B cell (primary cell): ENCODE measurements at regions not wholly inside any gene's neighbourhood (a gene's known extent, or its start where the extent isn't known, plus 50 kb on each side); places are given as distances from the start of the nearest gene placed in this dataset.

Source experiments
- ATAC-seq: fragments of 200-7000 bp; cut with Tn5 transposase; one replicate; pipeline ENCODE4 v1.10.0; 2021; ENCODE audit warnings: low read depth, mild to moderate bottlenecking, moderate number of reproducible peaks, moderate library complexity
- CTCF ChIA-PET: fragments of 350-600 bp; sonication (Branson Sonifier 250); formaldehyde crosslinking; loops from one replicate; lab custom pipeline; 2021; ENCODE audit warnings: antibody characterized with exemption, inconsistent platforms; lab: Charles Lee
- POLR2A ChIA-PET: fragments of 350-600 bp; sonication (Branson Sonifier 250); formaldehyde crosslinking; loops from one replicate; lab custom pipeline; 2021; ENCODE audit warnings: antibody characterized with exemption; lab: Charles Lee
- DNase-seq: peaks from one replicate; pipeline ENCODE4 v3.0.0; 2013
- H2AFZ ChIP-seq: 2 replicates; pipeline ENCODE4 v1.6.1; 2012; ENCODE audit warnings: mild to moderate bottlenecking, low read depth, low read length; ENCODE audit not compliant: insufficient read depth, poor library complexity, severe bottlenecking
- H3K27ac ChIP-seq, 2 donors: 1 replicate in 1 of 2; 2 replicates in 1 of 2; pipeline ENCODE4 v1.5.1; 2012 to 2013; ENCODE audit warnings: low read length in 2 of 2, mild to moderate bottlenecking in 2 of 2, moderate library complexity in 1 of 2
- H3K27me3 ChIP-seq, 4 experiments: fragments of 200-600 bp in 1 of 4; sonication (generic) in 1 of 4; replicated peaks in 1 of 4; 1 replicate in 2 of 4; 2 replicates in 2 of 4; pipeline versions ENCODE4 v1.6.1 to v1.7.0; 2013 to 2016; ENCODE audit warnings: low read length in 3 of 4, mild to moderate bottlenecking in 2 of 4, mixed read lengths in 1 of 4, moderate library complexity in 1 of 4; ENCODE audit not compliant: insufficient read depth in 4 of 4, control insufficient read depth in 3 of 4; ENCODE audit errors: control extremely low read depth in 1 of 4
- H3K36me3 ChIP-seq, 2 experiments: replicated peaks in 1 of 2; 1 replicate in 1 of 2; 2 replicates in 1 of 2; pipeline versions ENCODE4 v1.6.1 to v1.7.1; 2013; ENCODE audit warnings: low read length in 1 of 2; ENCODE audit not compliant: insufficient read depth in 2 of 2, control insufficient read depth in 1 of 2; ENCODE audit errors: control extremely low read depth in 1 of 2, extremely low read depth in 1 of 2
- H3K4me1 ChIP-seq, 2 donors: fragments of 200-600 bp in 1 of 2; sonication (generic) in 1 of 2; 1 replicate in 1 of 2; 2 replicates in 1 of 2; pipeline versions ENCODE4 v1.5.1 to v1.6.1; 2013 to 2017; ENCODE audit warnings: low read length in 2 of 2; ENCODE audit not compliant: control insufficient read depth in 2 of 2, insufficient read depth in 2 of 2
- H3K4me2 ChIP-seq: replicated peaks from 2 replicates; pipeline ENCODE3; 2012; ENCODE audit warnings: mild to moderate bottlenecking, low read depth, low read length; ENCODE audit not compliant: poor library complexity, severe bottlenecking
- H3K4me3 ChIP-seq, 5 experiments: fragments of 200-600 bp in 1 of 5; sonication (generic) in 1 of 5; 1 replicate in 3 of 5; 2 replicates in 2 of 5; pipeline versions ENCODE4 v1.5.1 to v1.7.0; 2011 to 2016; ENCODE audit warnings: low read length in 4 of 5, mild to moderate bottlenecking in 4 of 5, low read depth in 2 of 5, control low read depth in 1 of 5, moderate library complexity in 1 of 5; ENCODE audit not compliant: insufficient read depth in 1 of 5; ENCODE audit errors: control extremely low read depth in 1 of 5, extremely low read depth in 1 of 5
- H3K79me2 ChIP-seq: fragments of 200-600 bp; sonication (generic); one replicate; pipeline ENCODE4 v1.6.0; 2016; ENCODE audit warnings: low read length; ENCODE audit not compliant: control insufficient read depth, insufficient read depth
- H3K9ac ChIP-seq: fragments of 200-600 bp; sonication (generic); 2 replicates; pipeline ENCODE4 v1.6.1; 2017; ENCODE audit warnings: mild to moderate bottlenecking, low read length, moderate library complexity
- H3K9me3 ChIP-seq, 3 donors: one replicate each; pipeline versions ENCODE4 v1.6.1 to v1.7.1; 2013; ENCODE audit warnings: low read length in 2 of 3; ENCODE audit not compliant: control insufficient read depth in 2 of 3, insufficient read depth in 1 of 3; ENCODE audit errors: control extremely low read depth in 1 of 3
- H4K20me1 ChIP-seq: 2 replicates; pipeline ENCODE4 v1.6.0; 2012; ENCODE audit warnings: mild to moderate bottlenecking, low read length; ENCODE audit not compliant: insufficient read depth, control insufficient read depth, poor library complexity, severe bottlenecking
- H3K27ac Mint-ChIP-seq: one replicate; pipeline ENCODE4 v1.8.0; 2021; ENCODE audit warnings: mixed read lengths
- H3K27me3 Mint-ChIP-seq: one replicate; pipeline ENCODE4 v1.8.0; 2021; ENCODE audit warnings: mixed read lengths
- H3K4me1 Mint-ChIP-seq: one replicate; pipeline ENCODE4 v1.8.0; 2021; ENCODE audit warnings: mixed read lengths
- H3K4me3 Mint-ChIP-seq: one replicate; pipeline ENCODE4 v1.8.0; 2021; ENCODE audit warnings: mixed read lengths
- H3K9me3 Mint-ChIP-seq: one replicate; pipeline ENCODE4 v1.8.0; 2022; ENCODE audit warnings: mixed read lengths; ENCODE audit not compliant: insufficient read depth
- EZH2 ChIP-seq: IDR thresholded peaks from 2 replicates; pipeline ENCODE4 v1.6.1; 2012; ENCODE audit warnings: borderline replicate concordance, low read depth, mild to moderate bottlenecking, moderate library complexity, low read length; ENCODE audit not compliant: insufficient read depth, poor library complexity, severe bottlenecking
- WGBS: methylation state at CpG from one replicate; pipeline ENCODE4 v1.1.5; 2013; ENCODE audit warnings: missing lambda C conversion rate; ENCODE audit not compliant: insufficient coverage; 5-methylcytosine and 5-hydroxymethylcytosine counted together
- intact Hi-C: fragments of 100-400 bp; cut with micrococcal nuclease; formaldehyde crosslinking; loops from one replicate; pipeline ENCODE4 v1.10.0; 2022
- TF ChIP-seq, protein P1 (sequence below): fragments of 200-600 bp; IDR thresholded peaks from one replicate; pipeline ENCODE4 v1.8.0; 2022; ENCODE audit warnings: antibody characterized with exemption, mild to moderate bottlenecking

- Histone ChIP-seq H3K27me3 (no peaks in the 10 kb centered on the region), H3K9me3 (no peaks in the 10 kb centered on the region), H3K79me2 (no peaks in the 10 kb centered on the region), H3K4me2 (no peak overlapping the region), H3K36me3 (no peaks in the 10 kb centered on the region), H3K27ac (no peak overlapping the region), H3K9ac (no peak overlapping the region), H2AFZ (no peak overlapping the region), H3K4me3 (no peak overlapping the region), H4K20me1 (no peaks in the 10 kb centered on the region), H3K4me1 (peaks cover 12 to 16% of the 10 kb centered on the region in 2 donors)
- intact Hi-C loops: loop anchor here (10.0 kb wide), 1 partner anchor 510 kb away; no protein-coding TSS in a partner anchor
- ChIA-PET POLR2A (no interaction called here), CTCF (interaction anchor here (0.9 to 2.7 kb wide), 4 partner anchors 15 to 683 kb away, joined by 3 to 8 read pairs (median 4); no protein-coding TSS in a partner anchor)
- H3K9me3 Mint-ChIP-seq: no peaks in the 10 kb centered on the region
- no peaks in the 10 kb centered on the region for H3K27me3 Mint-ChIP-seq
- H3K4me3 Mint-ChIP-seq: no peak overlapping the region
- TF ChIP-seq, protein P1, sequence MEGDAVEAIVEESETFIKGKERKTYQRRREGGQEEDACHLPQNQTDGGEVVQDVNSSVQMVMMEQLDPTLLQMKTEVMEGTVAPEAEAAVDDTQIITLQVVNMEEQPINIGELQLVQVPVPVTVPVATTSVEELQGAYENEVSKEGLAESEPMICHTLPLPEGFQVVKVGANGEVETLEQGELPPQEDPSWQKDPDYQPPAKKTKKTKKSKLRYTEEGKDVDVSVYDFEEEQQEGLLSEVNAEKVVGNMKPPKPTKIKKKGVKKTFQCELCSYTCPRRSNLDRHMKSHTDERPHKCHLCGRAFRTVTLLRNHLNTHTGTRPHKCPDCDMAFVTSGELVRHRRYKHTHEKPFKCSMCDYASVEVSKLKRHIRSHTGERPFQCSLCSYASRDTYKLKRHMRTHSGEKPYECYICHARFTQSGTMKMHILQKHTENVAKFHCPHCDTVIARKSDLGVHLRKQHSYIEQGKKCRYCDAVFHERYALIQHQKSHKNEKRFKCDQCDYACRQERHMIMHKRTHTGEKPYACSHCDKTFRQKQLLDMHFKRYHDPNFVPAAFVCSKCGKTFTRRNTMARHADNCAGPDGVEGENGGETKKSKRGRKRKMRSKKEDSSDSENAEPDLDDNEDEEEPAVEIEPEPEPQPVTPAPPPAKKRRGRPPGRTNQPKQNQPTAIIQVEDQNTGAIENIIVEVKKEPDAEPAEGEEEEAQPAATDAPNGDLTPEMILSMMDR: no peak
- TF ChIP-seq EZH2: no peak
- WGBS: 100% methylated on average over 1 of the region's 2 CpGs
- ATAC-seq (no peak), DNase-seq (no peak)
- H3K27ac Mint-ChIP-seq: no peak overlapping the region
- peaks cover 26% of the 10 kb centered on the region for H3K4me1 Mint-ChIP-seq
These were observed 52.2 kb upstream of the PRDX6 start for GRCh38 chr1:173424782-173425407.

DNA sequence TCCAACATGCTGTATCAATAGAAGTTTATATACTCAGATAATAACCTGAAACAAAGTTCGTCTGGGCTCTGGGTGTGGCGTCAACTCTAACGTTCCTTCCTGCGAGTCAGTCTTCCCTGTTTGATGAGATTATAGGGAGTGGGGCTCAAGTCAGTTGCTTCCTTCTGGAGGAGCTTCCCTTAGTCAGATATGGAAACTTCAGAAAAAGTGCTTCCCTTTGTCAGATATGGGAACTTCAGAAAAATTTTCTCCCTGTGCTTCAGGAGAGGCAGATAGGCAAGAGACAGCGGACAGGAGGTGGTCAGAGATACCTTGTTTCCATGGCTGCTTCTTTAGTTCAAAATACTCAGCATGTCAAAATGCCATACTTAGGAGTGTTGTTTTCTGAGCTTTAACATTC is 51.1 kb upstream of the PRDX6 start:
- Histone ChIP-seq H3K9me3 (no peaks in the 10 kb centered on the region), H3K27ac (no peak overlapping the region), H3K9ac (no peak overlapping the region), H4K20me1 (no peaks in the 10 kb centered on the region), H2AFZ (no peak overlapping the region), H3K4me2 (no peak overlapping the region), H3K79me2 (no peaks in the 10 kb centered on the region), H3K4me3 (no peak overlapping the region), H3K36me3 (no peaks in the 10 kb centered on the region), H3K4me1 (peaks cover 20 to 22% of the 10 kb centered on the region in 2 donors), H3K27me3 (no peaks in the 10 kb centered on the region)
- Mint-ChIP-seq H3K4me3 (no peak overlapping the region), H3K4me1 (peaks cover 28% of the 10 kb centered on the region), H3K27me3 (no peaks in the 10 kb centered on the region), H3K27ac (no peak overlapping the region), H3K9me3 (no peaks in the 10 kb centered on the region)
- no peak for DNase-seq
- intact Hi-C loops: loop anchor here (10.0 kb wide), 1 partner anchor 509 kb away; no protein-coding TSS in a partner anchor
- ChIA-PET POLR2A (no interaction called here), CTCF (interaction anchor here (0.6 to 1.7 kb wide), 3 partner anchors 53 to 682 kb away, joined by 3 to 5 read pairs (median 3); no protein-coding TSS in a partner anchor)
- ATAC-seq: no peak
- WGBS: no CpG with 5 or more reads among the region's 5 CpGs
- TF ChIP-seq, protein P1: no peak
- TF ChIP-seq EZH2: no peak
